Upper lobe of left lung (tissue), 6 donors: ENCODE measurements at regions not wholly inside any gene's neighbourhood (a gene's known extent, or its start where the extent isn't known, plus 50 kb on each side); places are given as distances from the start of the nearest gene placed in this dataset.

Source experiments
- ATAC-seq, 2 donors: fragments of 200-7000 bp; cut with Tn5 transposase; one replicate each; pipeline ENCODE4 v1.9.1; 2022; ENCODE audit warnings: mild to moderate bottlenecking in 2 of 2, moderate library complexity in 2 of 2; ENCODE audit not compliant: low FRiP score in 2 of 2
- DNase-seq, 2 donors: peaks; one replicate each; pipeline ENCODE4 v3.0.0-alpha.2; 2019 to 2020
- H3K27ac ChIP-seq, 4 donors: fragments of 200-600 bp; sonication (generic); one replicate each; pipeline ENCODE4 v1.5.1; 2016 to 2019
- H3K27me3 ChIP-seq, 4 donors: fragments of 200-600 bp; sonication (generic); one replicate each; pipeline ENCODE4 v1.5.1; 2017 to 2019
- H3K36me3 ChIP-seq, 4 donors: fragments of 200-600 bp; sonication (generic); one replicate each; pipeline ENCODE4 v1.5.1; 2016 to 2019
- H3K4me1 ChIP-seq, 4 donors: fragments of 200-600 bp; sonication (generic); one replicate each; pipeline ENCODE4 v1.5.1; 2018 to 2019
- H3K4me3 ChIP-seq, 4 donors: fragments of 200-600 bp; sonication (generic); one replicate each; pipeline ENCODE4 v1.5.1; 2017 to 2019; ENCODE audit warnings: mild to moderate bottlenecking in 2 of 4, moderate library complexity in 1 of 4
- H3K9me3 ChIP-seq, 4 donors: fragments of 200-600 bp; sonication (generic); one replicate each; pipeline ENCODE4 v1.5.1; 2018 to 2019
- CTCF ChIP-seq, 6 experiments: fragments of 450-650 bp in 4 of 6; fragments of 200-600 bp in 2 of 6; sonication (generic) in 2 of 6; IDR thresholded peaks; one replicate each; pipeline ENCODE4 v1.5.1; 2016 to 2019; ENCODE audit warnings: antibody characterized with exemption in 6 of 6
- EP300 ChIP-seq, 4 donors: sonication (generic); formaldehyde crosslinking; IDR thresholded peaks; one replicate each; pipeline ENCODE4 v1.5.1; 2017; ENCODE audit warnings: antibody characterized with exemption in 4 of 4, control low read depth in 2 of 4
- POLR2A ChIP-seq, 4 donors: fragments of 450-650 bp; IDR thresholded peaks; one replicate each; pipeline ENCODE4 v1.5.1; 2016 to 2017; ENCODE audit warnings: antibody characterized with exemption in 4 of 4, mild to moderate bottlenecking in 2 of 4
- POLR2AphosphoS5 ChIP-seq, 2 donors: sonication (generic); formaldehyde crosslinking; IDR thresholded peaks; one replicate each; pipeline ENCODE4 v1.5.1; 2017; ENCODE audit warnings: antibody characterized with exemption in 2 of 2
- WGBS, 2 donors: methylation state at CpG; one replicate each; pipeline ENCODE4 v1.1.5; 2017 to 2018; 5-methylcytosine and 5-hydroxymethylcytosine counted together
- donor health status: DM: no; HTN: no; CAD: no; lungs with moderate emphysema.
- donor health status: DM: no; HTN: yes; CAD: no; lungs with severe emphysema.

- peak in 1 of 2 donors; percentile 31 for DNase-seq
- H3K4me3 ChIP-seq: no peak overlapping the region
- TF ChIP-seq POLR2A (IDR thresholded peaks at IDR 0.05) (no peak), POLR2AphosphoS5 (IDR thresholded peaks at IDR 0.05) (no peak), CTCF (IDR thresholded peaks at IDR 0.05) (no peak), EP300 (IDR thresholded peaks at IDR 0.05) (no peak)
- no peaks in the 10 kb centered on the region for H3K36me3 ChIP-seq
- no peaks in the 10 kb centered on the region for H3K27me3 ChIP-seq
- H3K27ac ChIP-seq: no peak overlapping the region
- no peak for ATAC-seq
- H3K9me3 ChIP-seq: no peaks in the 10 kb centered on the region
- H3K4me1 ChIP-seq: peaks cover 0 to 5% (median 2%) of the 10 kb centered on the region in 4 donors
- 73 to 77% methylated on average over 2 of the region's 2 CpGs for WGBS, 2 donors
Measured at GRCh38 chr2:236758406-236758805, 188.8 kb downstream of the ACKR3 start.

DNA sequence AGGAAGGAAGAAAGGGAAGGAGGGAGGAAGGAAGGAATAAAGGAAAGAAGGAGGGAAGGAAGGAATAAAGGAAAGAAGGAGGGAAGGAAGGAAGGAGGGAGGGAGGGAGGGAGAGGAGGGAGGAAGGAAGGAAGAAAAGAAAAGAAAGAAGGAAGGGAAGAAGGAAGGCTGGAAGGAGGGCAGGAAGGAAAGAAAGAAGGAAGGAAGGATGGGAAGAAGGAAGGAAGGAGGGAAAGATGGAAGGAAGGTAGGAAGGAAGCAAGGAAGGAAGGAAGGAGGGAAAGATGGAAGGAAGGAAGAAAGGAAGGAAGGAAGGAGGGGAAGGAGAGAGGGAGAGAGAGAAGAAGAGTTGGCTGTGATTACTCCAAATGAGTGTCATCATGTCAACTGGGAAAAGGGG lies 190.6 kb downstream of the ACKR3 start:
- Histone ChIP-seq H3K27ac (no peak overlapping the region), H3K36me3 (no peaks in the 10 kb centered on the region), H3K27me3 (no peaks in the 10 kb centered on the region), H3K4me3 (no peak overlapping the region), H3K9me3 (no peaks in the 10 kb centered on the region), H3K4me1 (no peaks in the 10 kb centered on the region)
- DNase-seq: no peak
- no peak for TF ChIP-seq POLR2AphosphoS5 (IDR thresholded peaks at IDR 0.05)
- no peak for TF ChIP-seq POLR2A (IDR thresholded peaks at IDR 0.05)
- no peak for TF ChIP-seq EP300 (IDR thresholded peaks at IDR 0.05)
- no peak for TF ChIP-seq CTCF (IDR thresholded peaks at IDR 0.05)
- no peak for ATAC-seq

DNA sequence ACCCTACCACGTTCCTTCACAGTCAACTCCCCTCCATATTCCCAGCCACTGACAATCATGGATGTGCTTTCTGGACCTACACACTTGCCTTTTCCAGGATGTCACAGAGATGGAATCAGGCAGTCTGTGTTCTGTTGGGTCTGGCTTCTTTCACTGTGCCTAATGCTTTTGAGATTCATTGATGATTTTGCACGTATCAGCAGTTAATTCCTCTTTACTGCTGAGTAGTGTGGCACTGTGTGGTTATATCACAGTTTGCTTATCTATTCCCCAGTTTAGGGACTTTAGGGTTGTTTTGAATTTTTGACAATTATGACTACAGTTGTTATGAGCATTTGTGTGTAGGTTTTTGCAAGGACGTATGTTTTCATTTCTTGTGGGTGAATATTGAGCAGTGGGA lies 191.7 kb downstream of the ACKR3 start:
- DNase-seq (no peak), ATAC-seq (no peak)
- TF ChIP-seq POLR2AphosphoS5 (IDR thresholded peaks at IDR 0.05): no peak
- TF ChIP-seq EP300 (IDR thresholded peaks at IDR 0.05): no peak
- no peak for TF ChIP-seq POLR2A (IDR thresholded peaks at IDR 0.05)
- no peak for TF ChIP-seq CTCF (IDR thresholded peaks at IDR 0.05)
- H3K36me3 ChIP-seq: no peaks in the 10 kb centered on the region
- H3K9me3 ChIP-seq: no peaks in the 10 kb centered on the region
- no peak overlapping the region for H3K27ac ChIP-seq
- no peak overlapping the region for H3K4me3 ChIP-seq
- WGBS, 2 donors: 95% methylated on average over 3 of the region's 3 CpGs
- H3K27me3 ChIP-seq: no peaks in the 10 kb centered on the region
- H3K4me1 ChIP-seq: no peaks in the 10 kb centered on the region

- Histone ChIP-seq H3K36me3 (no peaks in the 10 kb centered on the region), H3K4me3 (no peak overlapping the region), H3K27ac (no peak overlapping the region), H3K9me3 (no peaks in the 10 kb centered on the region), H3K27me3 (no peaks in the 10 kb centered on the region), H3K4me1 (no peaks in the 10 kb centered on the region)
- TF ChIP-seq EP300 (IDR thresholded peaks at IDR 0.05) (no peak), POLR2AphosphoS5 (IDR thresholded peaks at IDR 0.05) (no peak), CTCF (IDR thresholded peaks at IDR 0.05) (no peak), POLR2A (IDR thresholded peaks at IDR 0.05) (no peak)
- ATAC-seq: no peak
- WGBS, 2 donors: 90% methylated on average over 5 of the region's 5 CpGs
- DNase-seq: no peak
Measured at GRCh38 chr2:236762628-236763027, 193.0 kb downstream of the ACKR3 start.

- Histone ChIP-seq H3K4me3 (no peak overlapping the region), H3K27ac (no peak overlapping the region), H3K27me3 (no peaks in the 10 kb centered on the region), H3K36me3 (no peaks in the 10 kb centered on the region), H3K4me1 (no peaks in the 10 kb centered on the region), H3K9me3 (no peaks in the 10 kb centered on the region)
- ATAC-seq (no peak), DNase-seq (no peak)
- no peak for TF ChIP-seq POLR2AphosphoS5 (IDR thresholded peaks at IDR 0.05)
- TF ChIP-seq CTCF (IDR thresholded peaks at IDR 0.05): no peak
- WGBS, 2 donors: 92 to 97% methylated on average over 6 of the region's 6 CpGs
Measured at GRCh38 chr2:236763857-236764256, 194.2 kb downstream of the ACKR3 start.
